ENCODE measurements at regions not wholly inside any gene's neighbourhood (a gene's known extent, or its start where the extent isn't known, plus 50 kb on each side); places are given as distances from the start of the nearest gene placed in this dataset.
A peak's percentile ranks its signal among the peaks of the same experiment; 100 is the strongest.
"Not testable (repeated sequence)": the region's sequence is repeated elsewhere in the genome, so short reads cannot be mapped to it uniquely, and the experiment has no call there.

DNA sequence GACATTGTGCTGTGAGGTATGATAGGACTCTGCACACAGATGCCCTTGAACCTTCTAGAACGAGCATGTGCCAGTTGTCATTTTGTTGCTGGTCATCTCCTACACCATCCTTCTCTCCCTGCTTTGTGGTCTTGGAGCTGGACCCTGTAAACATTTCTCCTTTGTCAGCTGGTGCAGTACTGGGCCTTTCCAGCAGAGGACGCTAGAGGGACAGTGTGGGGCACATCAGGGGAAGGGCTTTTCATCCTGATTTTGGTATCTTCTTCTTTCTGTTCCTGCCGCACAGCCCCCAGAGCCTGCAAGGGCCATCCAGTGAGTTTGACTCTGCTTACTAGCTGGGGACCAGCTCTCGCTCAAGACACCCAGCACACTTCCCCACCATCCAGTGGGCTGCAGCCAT is 484.6 kb downstream of the AACS start:
- no peaks in the 10 kb centered on the region for H3K27me3 ChIP-seq
- H3K4me3 ChIP-seq, result no peak overlapping the region
- no peak for DNase-seq (ENCODE audit: low read depth in 1 of 2, low spot score in 1 of 2)
- TF ChIP-seq, protein P1, sequence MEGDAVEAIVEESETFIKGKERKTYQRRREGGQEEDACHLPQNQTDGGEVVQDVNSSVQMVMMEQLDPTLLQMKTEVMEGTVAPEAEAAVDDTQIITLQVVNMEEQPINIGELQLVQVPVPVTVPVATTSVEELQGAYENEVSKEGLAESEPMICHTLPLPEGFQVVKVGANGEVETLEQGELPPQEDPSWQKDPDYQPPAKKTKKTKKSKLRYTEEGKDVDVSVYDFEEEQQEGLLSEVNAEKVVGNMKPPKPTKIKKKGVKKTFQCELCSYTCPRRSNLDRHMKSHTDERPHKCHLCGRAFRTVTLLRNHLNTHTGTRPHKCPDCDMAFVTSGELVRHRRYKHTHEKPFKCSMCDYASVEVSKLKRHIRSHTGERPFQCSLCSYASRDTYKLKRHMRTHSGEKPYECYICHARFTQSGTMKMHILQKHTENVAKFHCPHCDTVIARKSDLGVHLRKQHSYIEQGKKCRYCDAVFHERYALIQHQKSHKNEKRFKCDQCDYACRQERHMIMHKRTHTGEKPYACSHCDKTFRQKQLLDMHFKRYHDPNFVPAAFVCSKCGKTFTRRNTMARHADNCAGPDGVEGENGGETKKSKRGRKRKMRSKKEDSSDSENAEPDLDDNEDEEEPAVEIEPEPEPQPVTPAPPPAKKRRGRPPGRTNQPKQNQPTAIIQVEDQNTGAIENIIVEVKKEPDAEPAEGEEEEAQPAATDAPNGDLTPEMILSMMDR (IDR thresholded peaks at IDR 0.05; ENCODE audit: low read depth, low read length), result no peak
- H3K4me1 ChIP-seq (ENCODE audit: low read depth), result peaks cover 17% of the 10 kb centered on the region
- H3K36me3 ChIP-seq, result no peaks in the 10 kb centered on the region
- no peak overlapping the region for H3K27ac ChIP-seq
- no peaks in the 10 kb centered on the region for H3K9me3 ChIP-seq (ENCODE audit: low read depth)

DNA sequence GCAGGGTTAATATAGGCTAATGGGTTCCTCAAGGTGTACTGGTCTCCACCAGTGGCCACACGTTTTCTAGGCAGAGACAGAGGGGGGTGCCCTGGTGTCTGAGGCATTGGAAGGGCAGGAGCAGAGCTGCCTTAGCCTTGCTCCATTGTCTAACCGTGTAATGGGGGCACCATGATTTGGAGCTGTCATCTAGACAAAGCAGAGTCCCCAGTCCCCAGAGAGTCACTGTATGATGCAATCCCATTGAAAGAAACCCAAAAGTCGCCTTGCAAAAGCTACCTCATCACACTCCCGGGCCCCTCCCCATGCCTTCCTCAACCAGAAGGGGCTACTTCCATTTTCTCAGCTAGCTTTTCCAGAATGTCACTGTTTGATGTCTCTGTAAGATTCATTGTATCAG is 487.1 kb downstream of the AACS start:
- no peak overlapping the region for H3K27ac ChIP-seq
- peaks cover 17% of the 10 kb centered on the region for H3K4me1 ChIP-seq (ENCODE audit: low read depth)

DNA sequence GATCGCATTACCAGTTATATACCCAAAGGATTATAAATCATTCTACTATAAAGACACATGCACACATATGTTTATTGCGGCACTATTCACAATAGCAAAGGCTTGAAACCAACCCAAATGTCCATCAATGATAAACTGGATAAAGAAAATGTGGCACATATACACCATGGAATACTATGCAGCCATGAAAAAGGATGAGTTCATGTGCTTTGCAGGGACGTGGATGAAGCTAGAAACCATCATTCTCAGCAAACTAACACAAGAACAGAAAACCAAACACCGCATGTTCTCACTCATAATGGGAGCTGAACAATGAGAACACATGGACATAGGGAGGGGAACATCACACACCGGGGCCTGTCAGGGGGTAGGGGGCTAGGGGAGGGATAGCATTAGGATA is 495.8 kb downstream of the AACS start:
- not testable (repeated sequence) for H3K9me3 ChIP-seq (ENCODE audit: low read depth); H3K27me3 ChIP-seq; H3K36me3 ChIP-seq; DNase-seq (ENCODE audit: low read depth in 1 of 2, low spot score in 1 of 2); H3K27ac ChIP-seq; H3K4me3 ChIP-seq; H3K4me1 ChIP-seq (ENCODE audit: low read depth)

More for the DNA sequence above, 487.1 kb downstream of the AACS start:
- DNase-seq (ENCODE audit: low read depth in 1 of 2, low spot score in 1 of 2), result no peak
- H3K27me3 ChIP-seq, result no peaks in the 10 kb centered on the region
- no peaks in the 10 kb centered on the region for H3K36me3 ChIP-seq
- no peak overlapping the region for H3K4me3 ChIP-seq
- TF ChIP-seq, protein P1 (IDR thresholded peaks at IDR 0.05; ENCODE audit: low read depth, low read length), result no peak
- H3K9me3 ChIP-seq (ENCODE audit: low read depth), result peaks cover 1% of the 10 kb centered on the region

DNA sequence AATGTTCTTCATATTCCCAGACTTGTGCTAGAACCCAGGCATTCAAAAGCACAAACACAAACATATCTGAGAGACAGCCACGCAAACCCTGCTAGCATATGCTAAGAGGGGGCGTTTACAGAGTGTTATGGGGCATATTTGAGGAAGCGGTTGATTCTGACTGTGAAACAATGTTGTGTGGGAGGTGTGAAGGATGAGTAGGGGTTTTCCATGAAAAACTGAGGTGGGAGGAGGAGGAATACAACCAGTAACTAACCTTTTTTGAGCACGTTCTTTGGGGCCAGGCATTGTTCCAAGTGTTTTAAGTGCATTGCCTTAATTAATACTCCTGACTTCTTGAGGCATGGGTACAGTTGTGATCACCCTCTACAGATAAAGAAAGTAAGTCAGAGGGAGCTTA is 499.5 kb downstream of the AACS start:
- no peaks in the 10 kb centered on the region for H3K36me3 ChIP-seq
- H3K4me3 ChIP-seq, result no peak overlapping the region
- H3K27me3 ChIP-seq, result no peaks in the 10 kb centered on the region
- no peaks in the 10 kb centered on the region for H3K9me3 ChIP-seq (ENCODE audit: low read depth)
- no peak overlapping the region for H3K27ac ChIP-seq
- peaks cover 20% of the 10 kb centered on the region for H3K4me1 ChIP-seq (ENCODE audit: low read depth)
- no peak for DNase-seq (ENCODE audit: low read depth in 1 of 2, low spot score in 1 of 2)
- TF ChIP-seq, protein P1 (IDR thresholded peaks at IDR 0.05; ENCODE audit: low read depth, low read length), result no peak

DNA sequence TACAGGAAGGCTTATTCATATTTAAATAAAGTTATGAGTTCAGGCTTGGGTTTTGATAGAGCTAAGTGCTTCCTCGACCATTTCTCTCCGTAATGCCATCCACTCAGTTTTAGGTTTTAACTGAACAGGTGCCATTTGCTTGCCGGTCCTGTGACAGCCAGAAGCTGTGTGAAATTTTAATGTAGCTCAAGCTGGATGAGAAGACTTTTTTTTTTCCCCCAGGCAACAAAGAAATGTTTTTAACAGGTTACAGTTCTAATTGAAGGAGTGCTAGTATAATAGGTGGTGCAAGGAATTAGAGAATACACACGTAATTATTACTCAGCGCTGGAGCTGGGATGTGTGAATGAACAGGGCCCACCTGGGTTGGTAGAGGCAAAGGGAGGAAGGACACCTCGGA is 502.3 kb downstream of the AACS start:
- Histone ChIP-seq H3K4me3 (no peak overlapping the region), H3K4me1 (ENCODE audit: low read depth) (peaks cover 20% of the 10 kb centered on the region), H3K36me3 (no peaks in the 10 kb centered on the region), H3K27ac (no peak overlapping the region), H3K27me3 (no peaks in the 10 kb centered on the region), H3K9me3 (ENCODE audit: low read depth) (no peaks in the 10 kb centered on the region)
- no peak for DNase-seq (ENCODE audit: low read depth in 1 of 2, low spot score in 1 of 2)
- TF ChIP-seq, protein P1 (IDR thresholded peaks at IDR 0.05; ENCODE audit: low read depth, low read length), result no peak

DNA sequence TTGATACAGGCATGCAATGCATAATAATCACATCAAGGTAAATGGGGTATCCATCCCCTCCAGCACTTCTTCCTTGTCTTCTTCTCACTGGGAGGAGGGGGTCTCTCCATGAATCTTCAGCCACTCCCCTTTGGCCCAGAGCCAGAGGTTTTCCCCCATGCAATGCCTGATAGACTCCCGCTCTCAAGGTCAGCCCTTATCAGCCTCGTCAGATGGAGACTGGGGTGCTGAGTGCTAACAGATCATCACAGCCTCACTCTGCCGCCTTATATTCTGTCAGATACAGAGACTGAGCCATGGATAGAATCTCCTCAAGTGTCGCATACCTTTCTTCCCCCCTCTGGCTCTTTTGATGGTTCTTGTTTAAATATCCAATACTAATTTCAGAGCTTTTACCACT is 503.1 kb downstream of the AACS start:
- TF ChIP-seq, protein P1 (IDR thresholded peaks at IDR 0.05; ENCODE audit: low read depth, low read length), result no peak
- H3K9me3 ChIP-seq (ENCODE audit: low read depth), result no peaks in the 10 kb centered on the region
- H3K27ac ChIP-seq, result no peak overlapping the region
- peaks cover 20% of the 10 kb centered on the region for H3K4me1 ChIP-seq (ENCODE audit: low read depth)
- H3K4me3 ChIP-seq, result no peak overlapping the region
- H3K36me3 ChIP-seq, result no peaks in the 10 kb centered on the region
- peak in 1 of 2 donors; percentile 79 for DNase-seq (ENCODE audit: low read depth in 1 of 2, low spot score in 1 of 2)
- H3K27me3 ChIP-seq, result no peaks in the 10 kb centered on the region
